Activated T-cell treated with anti-CD3 and anti-CD28 coated beads, Interleukin-2, amount 50 U/mL, for 4 hours (primary cell): ENCODE measurements at regions not wholly inside any gene's neighbourhood (a gene's known extent, or its start where the extent isn't known, plus 50 kb on each side); places are given as distances from the start of the nearest gene placed in this dataset.
"Not testable (repeated sequence)": the region's sequence is repeated elsewhere in the genome, so short reads cannot be mapped to it uniquely, and the experiment has no call there.

Experiments
- ATAC-seq, 2 donors: fragments of 200-7000 bp; cut with Tn5 transposase; one replicate each; pipeline ENCODE4 v1.10.0; 2021
- DNase-seq: peaks from one replicate; pipeline ENCODE4 v3.0.0-alpha.2; 2020
- H3K27me3 Mint-ChIP-seq: one replicate; pipeline ENCODE4 v1.8.0; 2021; ENCODE audit warnings: low read depth, mixed read lengths
- H3K36me3 Mint-ChIP-seq: one replicate; pipeline ENCODE4 v1.8.0; 2022; ENCODE audit warnings: mixed read lengths; ENCODE audit not compliant: insufficient read depth
- H3K4me1 Mint-ChIP-seq: one replicate; pipeline ENCODE4 v1.8.0; 2021; ENCODE audit warnings: low read depth, mixed read lengths
- H3K4me3 Mint-ChIP-seq: one replicate; pipeline ENCODE4 v1.8.0; 2021; ENCODE audit warnings: mild to moderate bottlenecking, moderate library complexity, mixed read lengths
- H3K9me3 Mint-ChIP-seq: one replicate; pipeline ENCODE4 v1.8.0; 2021; ENCODE audit warnings: mixed read lengths

DNA sequence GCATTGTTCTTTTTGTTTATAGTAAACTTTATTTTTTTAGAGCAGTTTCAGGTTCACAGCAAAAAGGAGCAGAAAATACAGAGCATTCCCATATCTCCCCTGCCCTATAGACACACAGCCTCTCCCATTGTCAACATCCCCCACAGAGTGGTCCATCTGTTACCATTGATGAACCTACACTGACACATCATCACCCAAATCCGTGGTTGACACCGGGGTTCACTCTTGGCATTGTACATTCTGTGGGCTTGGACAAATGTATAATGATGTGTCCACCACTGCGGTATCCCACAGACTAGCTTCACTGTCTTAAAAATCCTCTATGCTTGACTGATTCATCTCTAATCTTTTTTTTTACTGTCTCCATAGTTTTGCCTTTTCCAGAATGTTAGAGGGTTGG is 120.7 kb upstream of the SPATA31C2 start:
- no peaks in the 10 kb centered on the region for H3K4me1 Mint-ChIP-seq
- no peak overlapping the region for H3K4me3 Mint-ChIP-seq
- DNase-seq, result no peak
- H3K27me3 Mint-ChIP-seq, result peaks cover 2% of the 10 kb centered on the region
- peaks cover under 1% of the 10 kb centered on the region for H3K9me3 Mint-ChIP-seq
- no peak for ATAC-seq
- H3K36me3 Mint-ChIP-seq, result no peaks in the 10 kb centered on the region

DNA sequence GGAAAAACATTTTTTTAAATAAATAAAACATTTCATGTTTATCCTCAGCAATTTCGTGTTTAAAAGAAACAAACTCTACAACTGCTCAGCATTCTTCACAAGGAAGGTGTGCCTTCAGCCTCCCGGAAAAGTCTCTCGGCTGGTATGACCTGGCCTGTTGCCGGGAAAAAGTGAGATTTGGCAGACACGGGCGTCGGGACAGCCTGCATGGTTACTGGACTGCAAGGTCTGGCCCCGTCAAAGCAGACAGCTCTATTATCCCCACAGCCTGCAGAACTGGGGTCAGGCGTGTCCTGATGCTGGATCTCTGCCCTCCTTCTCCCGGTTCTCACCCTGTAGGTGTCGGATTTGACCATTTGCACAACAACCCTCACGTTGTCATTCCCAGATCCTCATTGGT is 120.3 kb upstream of the SPATA31C2 start:
- ATAC-seq (no peak), DNase-seq (no peak)
- Mint-ChIP-seq H3K4me3 (no peak overlapping the region), H3K36me3 (no peaks in the 10 kb centered on the region), H3K4me1 (no peaks in the 10 kb centered on the region), H3K9me3 (peaks cover 4% of the 10 kb centered on the region), H3K27me3 (peaks cover 2% of the 10 kb centered on the region)

DNA sequence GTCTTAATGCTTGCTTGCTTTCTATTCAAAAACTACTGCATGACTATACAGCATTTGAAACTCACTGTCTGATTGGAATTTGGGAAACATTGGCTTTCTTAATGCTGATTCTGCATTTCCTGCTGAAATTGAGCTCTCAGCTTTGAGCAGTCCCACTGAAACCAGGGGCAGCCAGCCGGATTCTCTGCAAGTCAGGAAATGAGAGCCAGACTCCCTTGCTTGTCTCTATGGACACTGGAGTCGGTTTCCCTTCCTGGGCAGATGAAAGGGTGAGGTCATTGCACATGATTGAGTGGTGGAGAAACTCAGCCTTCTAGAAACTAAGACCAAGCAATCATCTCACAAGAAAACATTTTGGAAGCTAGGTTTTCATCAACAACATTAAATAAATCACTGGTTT is 119.7 kb upstream of the SPATA31C2 start:
- no peak for DNase-seq
- Mint-ChIP-seq H3K4me3 (no peak overlapping the region), H3K4me1 (no peaks in the 10 kb centered on the region), H3K36me3 (no peaks in the 10 kb centered on the region), H3K27me3 (peaks cover 2% of the 10 kb centered on the region), H3K9me3 (peaks cover 8% of the 10 kb centered on the region)
- ATAC-seq, result no peak

DNA sequence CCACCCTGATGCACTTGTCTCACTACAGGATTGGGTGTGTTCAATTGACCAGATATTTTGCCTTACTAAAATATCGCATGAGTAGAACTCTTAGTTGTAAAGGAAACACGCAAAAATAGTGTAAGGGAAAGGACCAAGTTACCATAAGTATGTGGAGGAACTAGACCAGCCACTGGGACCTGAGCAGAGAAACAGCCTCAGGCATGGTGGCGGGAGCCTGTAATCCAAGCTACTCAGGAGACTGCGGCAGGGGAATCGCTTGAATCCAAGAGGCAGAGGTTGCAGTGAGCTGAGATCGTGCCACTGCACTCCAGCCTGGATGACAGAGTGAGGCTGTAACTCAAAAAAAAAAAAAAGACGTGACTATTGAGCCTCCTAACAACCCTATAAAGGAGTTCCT is 117.9 kb upstream of the SPATA31C2 start:
- Mint-ChIP-seq H3K36me3 (no peaks in the 10 kb centered on the region), H3K4me3 (no peak overlapping the region), H3K27me3 (no peaks in the 10 kb centered on the region), H3K4me1 (no peaks in the 10 kb centered on the region), H3K9me3 (peaks cover 18% of the 10 kb centered on the region)
- no peak for DNase-seq
- no peak for ATAC-seq

DNA sequence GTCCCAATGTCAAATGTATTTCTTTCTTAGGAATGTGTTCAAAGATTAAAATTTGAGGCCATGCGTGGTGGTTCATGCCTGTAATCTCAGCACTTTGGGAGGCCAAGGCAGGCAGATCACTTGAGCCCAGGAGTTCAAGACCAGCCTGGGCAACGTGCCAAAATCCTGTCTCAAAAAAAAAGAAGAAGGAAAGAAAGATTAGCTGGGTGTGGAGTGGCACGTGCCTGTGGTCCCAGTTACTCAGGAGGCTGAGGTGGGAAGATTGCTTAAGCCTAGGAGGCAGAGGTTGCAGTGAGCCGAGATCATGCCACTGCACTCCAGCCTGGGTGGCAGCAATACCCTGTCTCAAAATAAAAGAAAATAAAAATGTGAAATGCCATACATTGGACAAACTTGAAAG is 117.5 kb upstream of the SPATA31C2 start:
- H3K36me3 Mint-ChIP-seq, ATAC-seq: not testable (repeated sequence)
- H3K9me3 Mint-ChIP-seq, result peaks cover 22% of the 10 kb centered on the region

DNA sequence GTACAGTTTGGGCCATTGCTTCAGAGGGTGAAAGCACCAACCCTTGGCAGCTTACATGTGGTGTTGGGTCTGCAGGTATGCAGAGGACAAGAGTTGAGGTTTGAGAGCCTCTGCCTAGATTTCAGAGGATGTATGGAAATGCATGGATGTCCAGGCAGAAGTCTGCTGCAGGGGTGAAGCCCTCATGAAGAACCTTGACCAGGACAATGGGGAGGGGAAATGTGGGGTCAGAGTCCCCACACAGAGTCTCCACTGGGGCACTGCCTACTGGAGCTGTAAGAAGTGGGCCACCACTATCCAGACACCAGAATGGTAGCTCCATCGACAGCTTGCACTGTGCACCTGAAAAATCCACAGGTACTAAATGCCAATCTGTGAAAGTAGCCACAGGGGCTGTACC is 113.6 kb upstream of the SPATA31C2 start:
- H3K27me3 Mint-ChIP-seq, result no peaks in the 10 kb centered on the region
- no peak for ATAC-seq
- H3K4me1 Mint-ChIP-seq, result no peaks in the 10 kb centered on the region

More for the DNA sequence above, 117.5 kb upstream of the SPATA31C2 start:
- H3K4me3 Mint-ChIP-seq, H3K4me1 Mint-ChIP-seq, H3K27me3 Mint-ChIP-seq, DNase-seq: not testable (repeated sequence)

DNA sequence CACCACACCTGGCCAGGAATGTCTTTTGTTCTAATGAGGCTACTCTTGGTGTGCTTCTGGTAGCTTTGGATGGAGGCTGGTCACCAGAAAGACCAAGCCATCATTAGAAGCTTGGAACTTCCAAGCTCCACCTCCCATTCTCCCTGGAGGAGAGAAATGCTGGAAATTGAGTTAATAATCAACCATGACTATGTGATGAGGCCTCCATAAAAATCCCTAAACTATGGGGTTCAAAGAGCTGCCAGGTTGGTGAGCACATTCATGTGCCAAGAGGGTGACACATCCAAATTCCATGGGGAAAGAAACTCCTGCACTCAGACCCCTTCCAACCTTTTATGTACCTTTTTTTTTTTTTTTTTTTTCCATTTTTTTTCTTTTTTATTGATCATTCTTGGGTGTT is 105.5 kb upstream of the SPATA31C2 start:
- Mint-ChIP-seq H3K4me3 (no peak overlapping the region), H3K27me3 (peaks cover 15% of the 10 kb centered on the region), H3K4me1 (peaks cover 5% of the 10 kb centered on the region), H3K9me3 (no peaks in the 10 kb centered on the region), H3K36me3 (no peaks in the 10 kb centered on the region)
- ATAC-seq (no peak), DNase-seq (no peak)

More for the DNA sequence above, 113.6 kb upstream of the SPATA31C2 start:
- DNase-seq, result no peak
- H3K4me3 Mint-ChIP-seq, result no peak overlapping the region
- peaks cover 30% of the 10 kb centered on the region for H3K9me3 Mint-ChIP-seq
- H3K36me3 Mint-ChIP-seq, result no peaks in the 10 kb centered on the region

DNA sequence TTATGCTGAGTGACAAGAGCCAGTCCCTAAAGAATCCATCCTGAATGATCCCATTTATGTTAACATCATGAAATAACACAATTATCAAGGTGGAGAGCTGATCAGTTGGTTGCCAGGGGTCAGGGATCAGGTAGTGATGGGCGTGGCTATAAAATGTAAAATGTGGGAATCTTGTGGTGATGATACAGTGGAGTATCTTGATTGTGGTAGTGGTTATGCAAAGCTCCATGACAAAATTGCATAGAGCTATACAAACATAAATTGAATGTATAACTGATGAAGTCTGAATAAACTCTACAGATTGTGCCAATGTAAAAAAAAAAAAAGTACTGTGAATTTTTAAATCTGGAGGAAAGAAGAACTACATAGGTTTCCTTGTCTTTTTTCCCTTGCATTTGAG is 104.6 kb upstream of the SPATA31C2 start:
- Mint-ChIP-seq H3K27me3 (peaks cover 15% of the 10 kb centered on the region), H3K4me1 (peaks cover 10% of the 10 kb centered on the region), H3K9me3 (no peaks in the 10 kb centered on the region), H3K36me3 (no peaks in the 10 kb centered on the region), H3K4me3 (no peak overlapping the region)
- DNase-seq, result no peak
- no peak for ATAC-seq

DNA sequence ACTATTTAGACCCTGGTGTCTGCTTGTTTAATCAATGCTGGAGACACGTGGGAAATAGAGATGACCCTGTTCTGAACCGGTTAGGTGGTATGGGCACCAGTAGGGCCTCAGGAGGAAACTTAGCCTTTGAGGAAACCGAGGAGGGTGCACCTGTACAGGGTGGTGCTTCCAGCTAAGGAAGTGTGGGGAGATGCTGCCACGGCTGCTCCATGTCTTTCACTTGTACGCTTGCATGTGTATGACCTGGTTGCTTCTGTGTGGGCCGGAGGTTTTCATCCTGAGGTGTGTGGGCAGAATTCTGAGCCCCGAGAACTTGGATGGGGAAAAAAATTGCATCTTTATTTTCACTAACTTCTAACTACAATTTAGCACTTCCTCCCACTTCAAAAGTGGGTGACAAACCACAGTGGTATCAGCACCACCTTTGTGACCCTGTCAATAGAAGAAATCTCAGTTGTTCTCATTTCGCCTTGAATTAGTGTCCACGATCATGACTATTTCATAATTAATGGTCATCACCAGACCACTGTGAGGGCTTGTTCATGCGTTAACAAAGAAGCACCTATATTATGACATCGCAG is 99.8 kb upstream of the SPATA31C2 start:
- ATAC-seq, result peak; percentile 27 to 43
- no peak overlapping the region for H3K4me3 Mint-ChIP-seq
- no peaks in the 10 kb centered on the region for H3K36me3 Mint-ChIP-seq
- DNase-seq, result no peak
- peaks cover 13% of the 10 kb centered on the region for H3K4me1 Mint-ChIP-seq
- H3K9me3 Mint-ChIP-seq, result no peaks in the 10 kb centered on the region
- peaks cover 28% of the 10 kb centered on the region for H3K27me3 Mint-ChIP-seq

DNA sequence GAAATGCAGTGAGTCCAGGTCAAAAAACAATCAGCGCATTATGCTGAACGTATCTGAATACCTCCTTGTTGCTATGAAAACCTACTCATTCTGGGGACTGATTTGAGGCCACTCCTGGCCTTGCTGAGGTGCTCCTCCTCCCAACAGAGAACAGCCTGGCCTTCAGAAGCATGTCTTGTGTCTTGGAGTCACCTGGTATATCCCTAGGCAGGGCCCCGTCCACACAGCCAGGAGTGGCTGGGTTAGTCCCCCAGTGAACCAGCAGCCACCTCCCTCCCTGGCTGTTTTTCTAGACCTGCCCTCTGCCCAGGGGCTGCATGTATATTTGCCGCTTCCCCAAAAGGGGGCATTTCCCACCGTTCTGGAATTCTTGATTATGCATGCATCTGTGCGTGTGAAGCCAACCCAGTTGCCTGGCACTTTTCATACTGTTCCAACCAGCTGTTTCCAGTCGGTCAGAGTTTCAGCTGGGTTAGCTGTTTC is 99.2 kb upstream of the SPATA31C2 start:
- Mint-ChIP-seq H3K9me3 (peaks cover under 1% of the 10 kb centered on the region), H3K36me3 (no peaks in the 10 kb centered on the region), H3K4me1 (peaks cover 13% of the 10 kb centered on the region)

DNA sequence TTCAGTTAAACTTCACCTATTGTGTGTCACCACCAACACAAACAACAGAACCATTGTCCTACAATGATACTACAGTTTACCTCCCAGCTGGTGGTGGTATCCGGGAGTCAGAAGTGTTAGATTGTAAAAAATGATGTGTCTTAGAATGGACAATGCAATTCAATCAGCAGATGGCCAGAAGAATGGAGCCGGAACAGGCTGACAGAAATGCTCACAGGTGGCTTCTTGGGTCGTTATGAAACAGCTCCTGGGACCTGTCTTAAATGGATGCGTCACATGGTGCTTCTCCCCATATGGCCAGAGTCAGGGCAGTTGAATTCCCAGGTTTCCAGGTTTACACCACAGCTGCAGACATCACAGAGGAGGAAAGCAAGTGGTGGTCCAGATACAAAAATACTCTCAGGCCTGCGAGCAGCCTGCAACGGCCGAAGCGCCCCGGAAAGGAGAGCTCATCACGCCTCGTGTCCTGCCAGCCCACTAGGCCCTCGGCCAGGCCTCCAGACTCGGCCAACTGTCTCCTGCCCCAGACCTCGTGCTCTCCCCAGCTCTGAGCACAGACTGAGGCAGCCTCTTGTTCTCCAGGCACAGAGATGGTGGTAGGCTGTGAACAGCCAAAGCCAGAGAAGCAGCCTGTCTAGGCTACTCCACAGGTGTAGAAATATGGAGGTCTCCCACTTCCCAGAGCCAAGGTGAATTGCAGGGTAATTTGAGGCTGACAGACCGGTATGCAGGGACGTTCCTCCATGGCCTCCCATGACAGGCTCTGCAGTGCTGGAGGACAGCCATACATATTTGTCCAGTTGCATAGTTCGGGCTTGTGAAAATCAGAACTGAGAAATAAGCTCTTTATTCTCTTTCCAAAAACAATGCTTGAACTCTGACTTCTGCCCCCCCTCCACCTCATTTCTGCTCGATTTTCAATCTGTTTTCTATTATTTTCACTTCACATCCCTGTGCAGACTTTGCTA is 98.5 kb upstream of the SPATA31C2 start:
- ATAC-seq, result no peak
- H3K9me3 Mint-ChIP-seq, result peaks cover 6% of the 10 kb centered on the region
- no peak overlapping the region for H3K4me3 Mint-ChIP-seq
- H3K4me1 Mint-ChIP-seq, result peaks cover 13% of the 10 kb centered on the region
- peaks cover 31% of the 10 kb centered on the region for H3K27me3 Mint-ChIP-seq
- DNase-seq, result no peak
- H3K36me3 Mint-ChIP-seq, result no peaks in the 10 kb centered on the region

More for the DNA sequence above, 99.2 kb upstream of the SPATA31C2 start:
- ATAC-seq (no peak), DNase-seq (no peak)
- H3K27me3 Mint-ChIP-seq, result peaks cover 25% of the 10 kb centered on the region
- no peak overlapping the region for H3K4me3 Mint-ChIP-seq

DNA sequence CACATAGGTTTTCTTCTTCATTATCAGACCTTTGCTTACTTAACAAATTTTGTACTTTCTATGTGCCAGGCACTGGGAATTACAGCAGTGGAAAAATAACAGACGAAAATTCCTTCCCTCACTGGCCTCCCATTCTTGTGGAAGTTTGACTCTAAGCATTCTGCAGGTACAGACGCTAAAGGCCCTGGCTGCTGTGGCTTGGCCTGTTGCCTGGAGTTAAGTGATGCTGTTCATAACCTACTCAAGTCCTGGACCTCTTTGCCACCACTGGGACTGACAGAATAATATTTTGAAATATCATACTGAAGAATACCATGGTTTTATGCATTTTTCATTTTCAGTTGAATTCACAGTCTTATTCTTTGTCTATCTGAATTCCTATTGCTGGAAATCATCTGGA is 97.3 kb upstream of the SPATA31C2 start:
- H3K27me3 Mint-ChIP-seq, result peaks cover 30% of the 10 kb centered on the region
- H3K4me1 Mint-ChIP-seq, result peaks cover 13% of the 10 kb centered on the region
- H3K4me3 Mint-ChIP-seq, result no peak overlapping the region
- H3K9me3 Mint-ChIP-seq, result peaks cover 6% of the 10 kb centered on the region
- ATAC-seq (no peak), DNase-seq (no peak)
- no peaks in the 10 kb centered on the region for H3K36me3 Mint-ChIP-seq

DNA sequence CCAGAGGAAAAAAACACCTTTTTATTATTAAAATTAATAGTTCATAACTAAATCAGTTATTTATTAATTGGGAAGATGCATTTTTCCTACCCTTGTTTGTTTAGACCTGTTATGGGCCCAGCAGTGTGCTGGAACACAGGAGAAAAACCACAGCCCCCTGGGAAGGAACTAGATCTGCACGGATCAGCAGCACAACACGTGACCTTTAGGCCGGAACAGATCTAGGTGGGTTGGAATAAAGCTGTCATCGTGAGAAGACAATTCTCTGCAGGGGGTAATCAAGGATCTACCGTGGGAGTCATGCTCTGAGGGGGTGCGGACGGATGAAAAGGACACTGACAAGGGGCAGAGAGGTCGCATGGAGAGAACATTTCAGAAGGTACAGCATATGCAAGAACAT is 95.8 kb upstream of the SPATA31C2 start:
- Mint-ChIP-seq H3K9me3 (peaks cover 6% of the 10 kb centered on the region), H3K27me3 (peaks cover 25% of the 10 kb centered on the region), H3K4me1 (peaks cover 12% of the 10 kb centered on the region), H3K36me3 (no peaks in the 10 kb centered on the region), H3K4me3 (no peak overlapping the region)
- DNase-seq (no peak), ATAC-seq (no peak)

DNA sequence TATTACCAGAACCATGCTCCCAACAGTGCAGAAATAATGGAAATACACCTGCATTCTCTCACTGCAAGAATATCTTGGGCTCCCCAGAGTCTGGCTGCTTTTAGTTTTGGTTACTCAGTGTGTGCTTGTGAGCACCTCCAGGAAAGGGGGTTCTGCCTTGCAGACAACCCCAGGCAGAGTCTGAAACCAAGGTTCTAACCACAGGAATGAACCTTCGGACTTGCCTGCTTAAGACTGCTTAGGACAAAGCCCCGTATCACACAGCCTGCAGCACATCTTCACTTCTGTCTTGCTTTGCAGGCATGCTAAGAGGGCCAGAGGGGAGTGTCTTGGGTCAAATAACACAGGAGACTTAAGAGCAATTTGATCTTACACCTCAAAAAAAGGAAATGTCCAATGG is 94.8 kb upstream of the SPATA31C2 start:
- peaks cover 6% of the 10 kb centered on the region for H3K4me1 Mint-ChIP-seq
- H3K36me3 Mint-ChIP-seq, result no peaks in the 10 kb centered on the region

DNA sequence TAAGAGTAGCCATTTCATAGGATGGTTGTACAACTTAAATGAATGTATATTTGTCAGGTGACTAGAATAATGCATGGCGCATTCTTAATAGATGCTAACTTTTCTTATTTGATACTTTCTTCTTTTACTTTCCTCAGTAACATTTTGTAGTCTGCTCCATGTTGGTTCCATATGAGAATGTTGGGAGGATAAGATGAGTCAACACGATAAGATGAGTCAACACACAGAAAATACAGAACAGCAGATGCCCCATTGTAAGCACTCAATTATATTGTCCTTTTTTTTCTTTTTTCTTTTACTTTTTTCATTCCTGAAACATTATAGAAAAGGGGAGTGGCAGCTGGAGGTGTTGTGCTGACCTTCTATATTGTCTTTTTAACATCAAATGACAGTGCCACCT is 92.3 kb upstream of the SPATA31C2 start:
- DNase-seq (no peak), ATAC-seq (no peak)
- peaks cover 21% of the 10 kb centered on the region for H3K27me3 Mint-ChIP-seq
- H3K4me1 Mint-ChIP-seq, result no peaks in the 10 kb centered on the region
- H3K4me3 Mint-ChIP-seq, result no peak overlapping the region
- H3K9me3 Mint-ChIP-seq, result peaks cover 6% of the 10 kb centered on the region
- no peaks in the 10 kb centered on the region for H3K36me3 Mint-ChIP-seq

More for the DNA sequence above, 94.8 kb upstream of the SPATA31C2 start:
- ATAC-seq (no peak), DNase-seq (no peak)
- no peak overlapping the region for H3K4me3 Mint-ChIP-seq
- H3K9me3 Mint-ChIP-seq, result peaks cover 6% of the 10 kb centered on the region
- peaks cover 24% of the 10 kb centered on the region for H3K27me3 Mint-ChIP-seq
